ENCODE measurements at regions not wholly inside any gene's neighbourhood (a gene's known extent, or its start where the extent isn't known, plus 50 kb on each side); places are given as distances from the start of the nearest gene placed in this dataset.
"Not testable (repeated sequence)": the region's sequence is repeated elsewhere in the genome, so short reads cannot be mapped to it uniquely, and the experiment has no call there.

DNA sequence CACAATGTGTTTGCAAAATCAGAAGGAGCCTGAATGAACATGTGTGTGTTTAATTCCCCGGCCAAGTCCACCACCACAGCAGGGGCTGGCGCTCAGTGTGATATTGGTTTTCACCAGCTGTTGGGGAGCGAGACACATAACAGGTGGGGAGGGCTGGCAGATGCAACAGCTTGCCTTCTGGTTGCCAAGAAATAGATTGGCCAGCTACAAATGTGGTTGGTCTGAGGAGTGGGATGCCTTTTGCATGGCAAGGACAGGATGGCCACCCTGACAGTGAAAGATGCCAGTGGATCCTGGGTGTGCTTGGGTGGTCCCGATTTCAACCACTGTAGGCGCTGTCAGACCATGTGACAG is 292.5 kb upstream of the FZD8 start:
- Histone ChIP-seq H3K27me3 (peaks cover 0 to 5% (median 0%) of the 10 kb centered on the region in 7 donors), H3K9me3 (no peaks in the 10 kb centered on the region), H3K36me3 (no peaks in the 10 kb centered on the region), H3K27ac (no peak overlapping the region), H3K4me1 (peaks cover 0 to 2% (median 0%) of the 10 kb centered on the region in 9 donors), H3K4me3 (no peak overlapping the region)
- TF ChIP-seq, protein P1, sequence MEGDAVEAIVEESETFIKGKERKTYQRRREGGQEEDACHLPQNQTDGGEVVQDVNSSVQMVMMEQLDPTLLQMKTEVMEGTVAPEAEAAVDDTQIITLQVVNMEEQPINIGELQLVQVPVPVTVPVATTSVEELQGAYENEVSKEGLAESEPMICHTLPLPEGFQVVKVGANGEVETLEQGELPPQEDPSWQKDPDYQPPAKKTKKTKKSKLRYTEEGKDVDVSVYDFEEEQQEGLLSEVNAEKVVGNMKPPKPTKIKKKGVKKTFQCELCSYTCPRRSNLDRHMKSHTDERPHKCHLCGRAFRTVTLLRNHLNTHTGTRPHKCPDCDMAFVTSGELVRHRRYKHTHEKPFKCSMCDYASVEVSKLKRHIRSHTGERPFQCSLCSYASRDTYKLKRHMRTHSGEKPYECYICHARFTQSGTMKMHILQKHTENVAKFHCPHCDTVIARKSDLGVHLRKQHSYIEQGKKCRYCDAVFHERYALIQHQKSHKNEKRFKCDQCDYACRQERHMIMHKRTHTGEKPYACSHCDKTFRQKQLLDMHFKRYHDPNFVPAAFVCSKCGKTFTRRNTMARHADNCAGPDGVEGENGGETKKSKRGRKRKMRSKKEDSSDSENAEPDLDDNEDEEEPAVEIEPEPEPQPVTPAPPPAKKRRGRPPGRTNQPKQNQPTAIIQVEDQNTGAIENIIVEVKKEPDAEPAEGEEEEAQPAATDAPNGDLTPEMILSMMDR (IDR thresholded peaks at IDR 0.05) = no peak
- ATAC-seq = no peak
- DNase-seq = no peak
- 59 to 64% methylated on average over 5 of the region's 5 CpGs for WGBS, 2 donors
- intact Hi-C loops (cut with DNase I) = no loop called here

DNA sequence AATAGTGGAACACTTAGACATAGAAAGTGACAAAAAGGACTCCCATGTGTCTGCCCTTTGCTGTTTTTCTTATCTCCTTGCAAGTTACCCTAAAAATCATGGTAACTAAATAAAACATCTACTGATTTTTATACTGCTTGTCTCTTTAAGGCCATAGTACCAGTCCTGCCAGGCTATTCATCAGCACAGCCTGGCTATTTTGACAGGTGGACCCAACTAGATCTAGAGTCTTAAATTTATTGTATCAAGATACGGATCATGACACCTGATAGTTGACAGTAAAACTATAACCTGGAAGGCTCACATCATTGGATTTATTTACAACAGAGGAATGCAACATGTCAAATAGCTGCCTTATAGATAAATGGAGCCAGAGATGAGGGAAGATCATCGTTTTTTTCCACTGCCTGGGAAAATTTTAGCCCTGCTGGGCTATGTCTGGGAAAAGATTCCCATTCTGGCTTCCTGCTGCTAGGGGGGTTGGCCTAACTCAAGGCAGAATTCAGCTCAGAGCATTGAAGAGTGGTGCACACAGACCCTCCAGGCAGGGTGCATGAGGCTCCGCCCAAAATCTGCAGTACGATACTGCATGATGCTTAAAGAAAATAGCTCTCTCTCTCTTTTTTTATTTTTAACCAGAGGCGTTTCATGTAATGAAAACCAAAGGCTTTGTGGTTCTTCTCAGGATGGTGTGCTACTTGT is 292.0 kb upstream of the FZD8 start:
- no peaks in the 10 kb centered on the region for H3K9me3 ChIP-seq
- intact Hi-C loops (cut with DNase I) = no loop called here
- H3K36me3 ChIP-seq = no peaks in the 10 kb centered on the region
- H3K27me3 ChIP-seq = peaks cover 0 to 5% (median 0%) of the 10 kb centered on the region in 7 donors
- H3K4me3 ChIP-seq = no peak overlapping the region
- DNase-seq = no peak
- ATAC-seq = no peak
- no peak overlapping the region for H3K27ac ChIP-seq
- WGBS, 2 donors = 69 to 70% methylated on average over 5 of the region's 5 CpGs
- TF ChIP-seq, protein P1 (IDR thresholded peaks at IDR 0.05) = no peak
- H3K4me1 ChIP-seq = no peaks in the 10 kb centered on the region

DNA sequence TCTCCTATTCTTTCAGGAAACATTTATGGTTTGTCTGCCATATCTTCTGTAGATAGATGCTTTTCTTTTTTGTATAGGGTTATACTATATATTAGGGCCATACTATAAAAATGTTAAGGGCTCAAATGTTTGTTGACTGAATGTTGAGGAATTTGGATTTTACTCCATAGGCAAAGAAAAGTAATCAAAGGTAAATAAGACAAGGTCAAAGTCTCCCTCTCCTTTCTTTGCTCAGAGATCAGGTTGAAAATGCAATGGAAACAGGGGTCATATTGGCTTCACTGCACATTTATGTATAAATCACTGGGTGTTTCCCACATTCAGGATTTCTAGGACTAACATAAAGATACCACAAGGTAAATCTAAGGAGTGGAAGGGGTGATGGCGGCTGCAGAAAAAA is 291.4 kb upstream of the FZD8 start:
- ATAC-seq (no peak), DNase-seq (no peak)
- no peak overlapping the region for H3K27ac ChIP-seq
- intact Hi-C loops (cut with DNase I) = no loop called here
- H3K36me3 ChIP-seq = no peaks in the 10 kb centered on the region
- H3K4me3 ChIP-seq = no peak overlapping the region
- H3K4me1 ChIP-seq = no peaks in the 10 kb centered on the region
- TF ChIP-seq, protein P1 (IDR thresholded peaks at IDR 0.05) = no peak
- WGBS, 2 donors = 98 to 100% methylated on average over 1 of the region's 1 CpG
- peaks cover 0 to 5% (median 0%) of the 10 kb centered on the region in 7 donors for H3K27me3 ChIP-seq
- H3K9me3 ChIP-seq = no peaks in the 10 kb centered on the region

DNA sequence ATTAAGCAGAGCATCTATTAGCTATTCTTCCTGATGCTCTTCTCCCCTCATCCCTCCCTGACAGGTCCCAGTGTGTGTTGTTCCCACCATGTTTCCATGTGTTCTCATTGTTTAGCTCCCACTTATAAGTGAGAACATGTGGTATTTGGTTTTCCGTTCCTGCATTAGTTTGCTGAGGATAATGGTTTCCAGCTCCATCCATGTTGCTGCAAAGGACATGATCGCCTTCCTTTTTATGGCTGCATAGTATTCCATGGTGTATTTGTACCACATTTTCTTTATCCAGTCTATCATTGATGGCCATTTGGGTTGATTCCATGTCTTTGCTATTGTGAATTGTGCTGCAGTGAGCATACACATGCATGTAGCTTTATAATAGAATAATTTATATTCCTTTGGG is 287.9 kb upstream of the FZD8 start:
- not testable (repeated sequence) for H3K9me3 ChIP-seq, H3K4me3 ChIP-seq, H3K36me3 ChIP-seq, DNase-seq, H3K27ac ChIP-seq, ATAC-seq, H3K27me3 ChIP-seq
- peaks cover 0 to 16% (median 0%) of the 10 kb centered on the region in 9 donors for H3K4me1 ChIP-seq
- intact Hi-C loops (cut with DNase I) = loop anchor here in 1 of 10 donors (10.0 kb wide), 1 partner anchor 285 kb away; the partner anchor contains the start of gene FZD8
- WGBS, 2 donors = 96 to 97% methylated on average over 2 of the region's 2 CpGs

DNA sequence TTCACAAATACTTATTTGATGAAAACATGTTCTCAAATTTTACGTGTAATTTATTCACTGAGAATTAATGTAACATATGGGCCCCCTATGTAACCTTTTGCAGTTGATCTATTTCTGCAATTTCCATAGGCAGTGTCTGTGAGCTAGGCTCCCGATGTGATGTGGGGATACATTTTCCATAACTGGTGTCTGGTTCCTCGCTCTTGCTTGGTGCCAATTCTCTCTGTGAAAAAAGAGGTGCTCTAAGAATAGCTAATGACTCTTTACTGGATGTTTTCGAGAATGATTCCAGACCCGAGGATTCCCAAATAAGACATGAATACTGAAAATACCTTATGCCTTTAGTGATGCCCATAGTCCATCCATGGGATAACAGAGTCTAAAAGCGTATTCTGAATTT is 286.7 kb upstream of the FZD8 start:
- no peaks in the 10 kb centered on the region for H3K9me3 ChIP-seq
- WGBS, 2 donors = 55 to 71% methylated on average over 6 of the region's 6 CpGs
- TF ChIP-seq, protein P1 (IDR thresholded peaks at IDR 0.05) = no peak
- no peak overlapping the region for H3K4me3 ChIP-seq
- intact Hi-C loops (cut with DNase I) = loop anchor here in 1 of 10 donors (10.0 kb wide), 1 partner anchor 284 kb away; the partner anchor contains the start of gene FZD8
- H3K36me3 ChIP-seq = no peaks in the 10 kb centered on the region
- no peak for DNase-seq
- no peak overlapping the region for H3K27ac ChIP-seq
- H3K4me1 ChIP-seq = peaks cover 0 to 16% (median 0%) of the 10 kb centered on the region in 9 donors
- ATAC-seq = peak in 6 of 8 donors; percentile 59 to 77 (median 69)
- H3K27me3 ChIP-seq = no peaks in the 10 kb centered on the region

Data from heart right ventricle (tissue), 16 donors.